Right kidney (tissue), 1 donor: ENCODE measurements at regions not wholly inside any gene's neighbourhood (a gene's known extent, or its start where the extent isn't known, plus 50 kb on each side); places are given as distances from the start of the nearest gene placed in this dataset.

ENCODE experiments used
- DNase-seq: peaks from one replicate; pipeline ENCODE4 v3.0.0-alpha.2; 2016

- DNase-seq = no peak
Observed at GRCh38 chrX:69554321-69554947, 50.3 kb downstream of the NALF2 start.

- peak; percentile 4 for DNase-seq
Observed at GRCh38 chrX:69555481-69556041, 51.4 kb downstream of the NALF2 start.

- DNase-seq = no peak
Observed at GRCh38 chrX:69556060-69557011, 52.2 kb downstream of the NALF2 start.

GRCh38 chrX:69562904-69563578 is 52.9 kb upstream of the EDA start:
- no peak for DNase-seq

GRCh38 chrX:69564665-69565064 is 51.2 kb upstream of the EDA start:
- no peak for DNase-seq

- DNase-seq = no peak
Observed at GRCh38 chrX:69565247-69565815, 50.6 kb upstream of the EDA start.
